Right ventricle myocardium superior (tissue), 1 donor: ENCODE measurements at regions not wholly inside any gene's neighbourhood (a gene's known extent, or its start where the extent isn't known, plus 50 kb on each side); places are given as distances from the start of the nearest gene placed in this dataset.

Experiments used
- ATAC-seq: fragments of 200-7000 bp; cut with Tn5 transposase; one replicate; pipeline ENCODE4 v1.9.1; 2020; ENCODE audit warnings: mild to moderate bottlenecking; ENCODE audit not compliant: poor library complexity
- DNase-seq: peaks from one replicate; pipeline ENCODE4 v3.0.0-alpha.2; 2020
- intact Hi-C: fragments of 100-400 bp; cut with DNase I; formaldehyde crosslinking; loops from one replicate; pipeline ENCODE4 v1.11.2; 2022
- donor health status: DM: no; HTN: yes; CAD: no; lungs with severe emphysema.

- DNase-seq (no peak), ATAC-seq (no peak)
- intact Hi-C loops: no loop called here
These were observed 76.7 kb downstream of the C16orf95 start for GRCh38 chr16:87240211-87241136.

- ATAC-seq (no peak), DNase-seq (no peak)
- intact Hi-C loops: no loop called here
These were observed 75.9 kb downstream of the C16orf95 start for GRCh38 chr16:87241137-87241771.

GRCh38 chr16:87243478-87243877 lies 73.7 kb downstream of the C16orf95 start:
- intact Hi-C loops: no loop called here
- DNase-seq: no peak
- no peak for ATAC-seq

GRCh38 chr16:87244636-87245197 lies 72.5 kb downstream of the C16orf95 start:
- intact Hi-C loops: no loop called here
- DNase-seq (no peak), ATAC-seq (no peak)

GRCh38 chr16:87245511-87245910 lies 71.7 kb downstream of the C16orf95 start:
- ATAC-seq (no peak), DNase-seq (no peak)
- intact Hi-C loops: no loop called here

- ATAC-seq (no peak), DNase-seq (no peak)
- intact Hi-C loops: no loop called here
These were observed 70.7 kb downstream of the C16orf95 start for GRCh38 chr16:87246269-87247065.

- DNase-seq (no peak), ATAC-seq (no peak)
- intact Hi-C loops: no loop called here
These were observed 68.5 kb downstream of the C16orf95 start for GRCh38 chr16:87248714-87249113.

GRCh38 chr16:87249425-87249824 lies 67.8 kb downstream of the C16orf95 start:
- intact Hi-C loops: no loop called here
- ATAC-seq: no peak
- DNase-seq: no peak

- ATAC-seq (no peak), DNase-seq (no peak)
- intact Hi-C loops: no loop called here
These were observed 66.7 kb downstream of the C16orf95 start for GRCh38 chr16:87250431-87250960.

- DNase-seq: no peak
- no peak for ATAC-seq
- intact Hi-C loops: no loop called here
These were observed 64.8 kb downstream of the C16orf95 start for GRCh38 chr16:87252269-87252970.
